Panc1 (cell line): ENCODE measurements at regions not wholly inside any gene's neighbourhood (a gene's known extent, or its start where the extent isn't known, plus 50 kb on each side); places are given as distances from the start of the nearest gene placed in this dataset.

Source experiments
- ATAC-seq: fragments of 200-7000 bp; cut with Tn5 transposase; 2 replicates; pipeline ENCODE4 v1.9.1; 2020; ENCODE audit warnings: mild to moderate bottlenecking, moderate library complexity
- BruUV-seq: library from RNA; stranded (reverse); fragments of 400-500 nt; replicated peaks from 2 replicates; lab custom pipeline; 2021; lab: Mats Ljungman, UMichigan
- CTCF ChIA-PET: fragments of 300-600 bp; sonication (Branson Sonifier 250); formaldehyde crosslinking; loops from one replicate; lab custom pipeline; 2022; ENCODE audit warnings: antibody characterized with exemption; lab: Charles Lee
- POLR2A ChIA-PET: fragments of 300-600 bp; sonication (Branson Sonifier 250); formaldehyde crosslinking; loops from one replicate; lab custom pipeline; 2022; ENCODE audit warnings: antibody characterized with exemption; lab: Charles Lee
- DNase-seq: peaks from one replicate; pipeline ENCODE4 v3.0.0-alpha.2; 2010; ENCODE audit warnings: low read depth, low spot score
- H3K27ac ChIP-seq: 2 replicates; pipeline ENCODE4 v1.5.1; 2011; ENCODE audit warnings: mild to moderate bottlenecking, low read length, inconsistent platforms
- H3K27me3 ChIP-seq: fragments of 200-500 bp; sonication (Bioruptor generic); 2 replicates; pipeline ENCODE4 v1.6.0; 2014; ENCODE audit warnings: low read length, inconsistent platforms; ENCODE audit not compliant: control insufficient read depth, insufficient read depth
- H3K36me3 ChIP-seq: fragments of 200-500 bp; sonication (Bioruptor generic); 2 replicates; pipeline ENCODE4 v1.5.1; 2014; ENCODE audit warnings: inconsistent platforms, mild to moderate bottlenecking, low read length, moderate library complexity; ENCODE audit not compliant: control insufficient read depth, insufficient read depth
- H3K4me1 ChIP-seq: 2 replicates; pipeline ENCODE4 v1.5.1; 2011; ENCODE audit warnings: inconsistent platforms, mild to moderate bottlenecking, low read length, moderate library complexity; ENCODE audit not compliant: control insufficient read depth, insufficient read depth
- H3K4me3 ChIP-seq, 2 experiments: 2 replicates each; pipeline ENCODE4 v1.5.1; 2011 to 2012; ENCODE audit warnings: low read depth in 2 of 2, low read length in 2 of 2, mild to moderate bottlenecking in 2 of 2, inconsistent platforms in 1 of 2, moderate library complexity in 1 of 2
- H3K9me3 ChIP-seq: fragments of 200-500 bp; sonication (Bioruptor generic); 2 replicates; pipeline ENCODE4 v1.5.1; 2014; ENCODE audit warnings: low read depth, mild to moderate bottlenecking, inconsistent platforms, low read length, moderate library complexity; ENCODE audit not compliant: control insufficient read depth, insufficient read depth
- POLR2AphosphoS5 ChIP-seq: IDR thresholded peaks from 2 replicates; pipeline ENCODE4 v1.6.1; 2012; ENCODE audit warnings: mild to moderate bottlenecking, low read depth, low read length, moderate library complexity
- SIN3A ChIP-seq: IDR thresholded peaks from 2 replicates; pipeline ENCODE4 v1.6.1; 2012; ENCODE audit warnings: low read depth, mild to moderate bottlenecking, low read length, moderate library complexity, borderline replicate concordance; ENCODE audit not compliant: insufficient read depth
- TCF7L2 ChIP-seq: IDR thresholded peaks from 2 replicates; pipeline ENCODE4 v1.6.1; 2011; ENCODE audit warnings: mild to moderate bottlenecking, low read depth, low read length, inconsistent platforms
- in situ Hi-C: cut with HindIII; loops from 2 replicates; pipeline ENCODE4 v1.10.0; 2016; ENCODE audit warnings: low sequenced_read_pairs, low pct_unique_long_range_greater_than_20kb
- intact Hi-C: fragments of 100-400 bp; cut with micrococcal nuclease; formaldehyde crosslinking; loops from one replicate; pipeline ENCODE4 v1.10.0; 2022; ENCODE audit not compliant: unreplicated experiment
- TF ChIP-seq, protein P1 (sequence below): fragments of 450-650 bp; IDR thresholded peaks from 2 replicates; pipeline ENCODE4 v1.5.1; 2017; ENCODE audit warnings: mild to moderate bottlenecking
- TF ChIP-seq, protein P2 (sequence below), 2 experiments: IDR thresholded peaks; 2 replicates each; pipeline ENCODE4 v1.6.1; 2011 to 2012; ENCODE audit warnings: low read depth in 2 of 2, control low read depth in 1 of 2, low read length in 1 of 2, mild to moderate bottlenecking in 1 of 2, moderate library complexity in 1 of 2; ENCODE audit not compliant: insufficient read depth in 1 of 2

DNA sequence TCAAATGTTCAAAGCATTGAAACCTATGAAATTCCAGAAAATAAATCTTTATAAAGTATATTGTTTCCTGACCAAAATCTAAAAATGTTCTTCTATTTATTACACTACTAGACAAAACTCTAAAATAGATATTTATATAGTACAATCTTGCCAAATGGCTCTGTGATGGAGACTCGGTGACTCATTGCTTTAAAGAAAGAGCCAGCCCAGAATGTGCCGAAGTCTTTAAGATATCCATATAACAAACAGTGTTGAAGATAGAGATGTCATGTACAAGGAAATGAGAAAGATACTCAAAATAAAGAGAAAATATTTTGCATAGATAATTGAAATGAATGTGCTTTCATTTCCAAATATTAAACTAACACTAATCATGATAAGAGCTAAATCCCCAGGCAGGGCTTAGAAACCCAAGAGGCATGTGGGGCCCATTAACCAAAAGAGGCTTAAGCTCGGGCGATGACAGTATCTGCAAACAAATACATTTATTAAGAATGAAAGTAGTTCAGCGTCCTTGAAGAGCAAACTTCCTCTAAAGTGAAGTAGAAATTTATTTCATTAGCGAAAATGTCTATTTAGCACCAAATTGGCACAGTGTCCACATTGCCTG is 102.1 kb upstream of the FAM9B start:
- CTCF ChIA-PET: no interaction called here
- Histone ChIP-seq H3K4me1 (no peaks in the 10 kb centered on the region), H3K27ac (no peak overlapping the region), H3K36me3 (no peaks in the 10 kb centered on the region), H3K4me3 (no peak overlapping the region), H3K27me3 (no peaks in the 10 kb centered on the region), H3K9me3 (no peaks in the 10 kb centered on the region)
- in situ Hi-C loops: no loop called here
- no peak for ATAC-seq
- BruUV-seq: no TSS peak
- POLR2A ChIA-PET: no interaction called here
- intact Hi-C loops: no loop called here
- TF ChIP-seq SIN3A (no peak), TCF7L2 (no peak), POLR2AphosphoS5 (no peak)
- TF ChIP-seq, protein P1, sequence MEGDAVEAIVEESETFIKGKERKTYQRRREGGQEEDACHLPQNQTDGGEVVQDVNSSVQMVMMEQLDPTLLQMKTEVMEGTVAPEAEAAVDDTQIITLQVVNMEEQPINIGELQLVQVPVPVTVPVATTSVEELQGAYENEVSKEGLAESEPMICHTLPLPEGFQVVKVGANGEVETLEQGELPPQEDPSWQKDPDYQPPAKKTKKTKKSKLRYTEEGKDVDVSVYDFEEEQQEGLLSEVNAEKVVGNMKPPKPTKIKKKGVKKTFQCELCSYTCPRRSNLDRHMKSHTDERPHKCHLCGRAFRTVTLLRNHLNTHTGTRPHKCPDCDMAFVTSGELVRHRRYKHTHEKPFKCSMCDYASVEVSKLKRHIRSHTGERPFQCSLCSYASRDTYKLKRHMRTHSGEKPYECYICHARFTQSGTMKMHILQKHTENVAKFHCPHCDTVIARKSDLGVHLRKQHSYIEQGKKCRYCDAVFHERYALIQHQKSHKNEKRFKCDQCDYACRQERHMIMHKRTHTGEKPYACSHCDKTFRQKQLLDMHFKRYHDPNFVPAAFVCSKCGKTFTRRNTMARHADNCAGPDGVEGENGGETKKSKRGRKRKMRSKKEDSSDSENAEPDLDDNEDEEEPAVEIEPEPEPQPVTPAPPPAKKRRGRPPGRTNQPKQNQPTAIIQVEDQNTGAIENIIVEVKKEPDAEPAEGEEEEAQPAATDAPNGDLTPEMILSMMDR: no peak
- TF ChIP-seq, protein P2, sequence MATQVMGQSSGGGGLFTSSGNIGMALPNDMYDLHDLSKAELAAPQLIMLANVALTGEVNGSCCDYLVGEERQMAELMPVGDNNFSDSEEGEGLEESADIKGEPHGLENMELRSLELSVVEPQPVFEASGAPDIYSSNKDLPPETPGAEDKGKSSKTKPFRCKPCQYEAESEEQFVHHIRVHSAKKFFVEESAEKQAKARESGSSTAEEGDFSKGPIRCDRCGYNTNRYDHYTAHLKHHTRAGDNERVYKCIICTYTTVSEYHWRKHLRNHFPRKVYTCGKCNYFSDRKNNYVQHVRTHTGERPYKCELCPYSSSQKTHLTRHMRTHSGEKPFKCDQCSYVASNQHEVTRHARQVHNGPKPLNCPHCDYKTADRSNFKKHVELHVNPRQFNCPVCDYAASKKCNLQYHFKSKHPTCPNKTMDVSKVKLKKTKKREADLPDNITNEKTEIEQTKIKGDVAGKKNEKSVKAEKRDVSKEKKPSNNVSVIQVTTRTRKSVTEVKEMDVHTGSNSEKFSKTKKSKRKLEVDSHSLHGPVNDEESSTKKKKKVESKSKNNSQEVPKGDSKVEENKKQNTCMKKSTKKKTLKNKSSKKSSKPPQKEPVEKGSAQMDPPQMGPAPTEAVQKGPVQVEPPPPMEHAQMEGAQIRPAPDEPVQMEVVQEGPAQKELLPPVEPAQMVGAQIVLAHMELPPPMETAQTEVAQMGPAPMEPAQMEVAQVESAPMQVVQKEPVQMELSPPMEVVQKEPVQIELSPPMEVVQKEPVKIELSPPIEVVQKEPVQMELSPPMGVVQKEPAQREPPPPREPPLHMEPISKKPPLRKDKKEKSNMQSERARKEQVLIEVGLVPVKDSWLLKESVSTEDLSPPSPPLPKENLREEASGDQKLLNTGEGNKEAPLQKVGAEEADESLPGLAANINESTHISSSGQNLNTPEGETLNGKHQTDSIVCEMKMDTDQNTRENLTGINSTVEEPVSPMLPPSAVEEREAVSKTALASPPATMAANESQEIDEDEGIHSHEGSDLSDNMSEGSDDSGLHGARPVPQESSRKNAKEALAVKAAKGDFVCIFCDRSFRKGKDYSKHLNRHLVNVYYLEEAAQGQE (IDR thresholded peaks at IDR 0.05; ENCODE audit: insufficient read depth in 1 of 2, low read depth in 2 of 2, low read length in 1 of 2): no peak
- no peak for DNase-seq

DNA sequence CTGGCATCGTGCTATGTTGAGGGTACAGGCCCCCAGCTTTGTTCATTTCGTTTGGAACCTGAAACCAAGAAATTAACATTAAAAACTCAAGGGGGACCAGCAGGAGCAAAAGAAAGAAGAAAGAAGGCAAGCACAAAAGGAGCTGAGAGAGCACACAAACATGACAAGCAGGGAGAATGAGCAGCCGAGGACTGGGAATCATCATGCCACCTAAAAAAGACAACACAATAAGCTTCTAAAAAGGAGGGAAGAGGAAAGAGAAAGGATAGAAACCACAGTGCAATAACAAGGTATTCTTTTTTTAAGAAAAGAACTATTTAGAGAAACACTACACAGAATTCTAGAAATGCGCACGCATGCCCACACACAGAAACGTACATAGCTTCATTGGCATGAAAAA is 103.2 kb upstream of the FAM9B start:
- ATAC-seq (no peak), DNase-seq (no peak)
- POLR2A ChIA-PET: no interaction called here
- no peaks in the 10 kb centered on the region for H3K36me3 ChIP-seq
- no TSS peak for BruUV-seq
- no peaks in the 10 kb centered on the region for H3K9me3 ChIP-seq
- intact Hi-C loops (no loop called here), in situ Hi-C loops (no loop called here)
- H3K27me3 ChIP-seq: no peaks in the 10 kb centered on the region
- H3K4me3 ChIP-seq: no peak overlapping the region
- CTCF ChIA-PET: no interaction called here
- no peaks in the 10 kb centered on the region for H3K4me1 ChIP-seq
- TF ChIP-seq SIN3A (no peak), TCF7L2 (no peak), POLR2AphosphoS5 (no peak)
- TF ChIP-seq, protein P1: no peak
- TF ChIP-seq, protein P2 (IDR thresholded peaks at IDR 0.05; ENCODE audit: insufficient read depth in 1 of 2, low read depth in 2 of 2, low read length in 1 of 2): no peak
- H3K27ac ChIP-seq: no peak overlapping the region
